Endothelial cell of umbilical vein (primary cell): ENCODE measurements at regions not wholly inside any gene's neighbourhood (a gene's known extent, or its start where the extent isn't known, plus 50 kb on each side); places are given as distances from the start of the nearest gene placed in this dataset.
"Not testable (repeated sequence)": the region's sequence is repeated elsewhere in the genome, so short reads cannot be mapped to it uniquely, and the experiment has no call there.

Source experiments
- BruUV-seq: library from RNA; stranded (reverse); fragments of 400-500 nt; replicated peaks from 2 replicates; lab custom pipeline; 2021; lab: Mats Ljungman, UMichigan
- CTCF ChIA-PET: fragments of 300-600, 350-600 bp; sonication (Branson Sonifier 250); formaldehyde crosslinking; loops from one replicate; lab custom pipeline; 2021; ENCODE audit warnings: antibody characterized with exemption, inconsistent platforms; lab: Charles Lee
- POLR2A ChIA-PET: fragments of 300-600, 350-600 bp; sonication (Branson Sonifier 250); formaldehyde crosslinking; loops from one replicate; lab custom pipeline; 2021; ENCODE audit warnings: antibody characterized with exemption, inconsistent platforms; lab: Charles Lee
- DNase-seq: peaks from one replicate; pipeline ENCODE4 v3.0.0-alpha.2; 2011; ENCODE audit warnings: low read depth, low spot score
- FAIRE-seq: peaks from 2 replicates; lab custom pipeline; 2011; peaks lifted over from hg19 to GRCh38; lab: Jason Lieb, UNC
- H2AFZ ChIP-seq: 2 replicates; pipeline ENCODE4 v1.6.0; 2012; ENCODE audit warnings: low read depth, low read length, control low read depth, inconsistent platforms
- H3K27ac ChIP-seq: 2 replicates; pipeline ENCODE4 v1.5.1; 2011; ENCODE audit warnings: low read depth, mild to moderate bottlenecking, control low read depth, low read length, moderate library complexity; ENCODE audit not compliant: insufficient read depth
- H3K27me3 ChIP-seq, 2 experiments: 2 replicates each; pipeline versions ENCODE4 v1.6.0 to v1.6.1; 2011; ENCODE audit warnings: low read length in 2 of 2, mixed read lengths in 1 of 2; ENCODE audit not compliant: control insufficient read depth in 2 of 2, insufficient read depth in 2 of 2
- H3K36me3 ChIP-seq, 2 experiments: 2 replicates in 1 of 2; 3 replicates in 1 of 2; pipeline ENCODE4 v1.5.1; 2011; ENCODE audit warnings: low read length in 2 of 2, mild to moderate bottlenecking in 1 of 2, moderate library complexity in 1 of 2; ENCODE audit not compliant: control insufficient read depth in 2 of 2, insufficient read depth in 2 of 2; ENCODE audit errors: extremely low read depth in 1 of 2
- H3K4me1 ChIP-seq: 3 replicates; pipeline ENCODE4 v1.5.1; 2011; ENCODE audit warnings: mild to moderate bottlenecking, low read length; ENCODE audit not compliant: control insufficient read depth, insufficient read depth; ENCODE audit errors: extremely low read depth
- H3K4me2 ChIP-seq: 2 replicates; pipeline ENCODE4 v1.6.1; 2011; ENCODE audit warnings: low read length, control low read depth, mixed read lengths; ENCODE audit not compliant: insufficient read depth
- H3K4me3 ChIP-seq, 3 experiments: fragments of 200-600 bp in 1 of 3; sonication (generic), shearing (Covaris generic) in 1 of 3; replicated peaks in 1 of 3; 2 replicates each; pipeline ENCODE4 v1.5.1; 2011 to 2016; ENCODE audit warnings: control low read depth in 3 of 3, low read length in 3 of 3, mild to moderate bottlenecking in 2 of 3, inconsistent platforms in 1 of 3, low read depth in 1 of 3, moderate library complexity in 1 of 3; ENCODE audit not compliant: insufficient read depth in 1 of 3
- H3K79me2 ChIP-seq: 2 replicates; pipeline ENCODE4 v1.6.0; 2012; ENCODE audit warnings: low read length, inconsistent platforms; ENCODE audit not compliant: control insufficient read depth, insufficient read depth
- H3K9ac ChIP-seq: replicated peaks from 2 replicates; pipeline ENCODE3; 2011; ENCODE audit warnings: low read length, control low read depth; ENCODE audit not compliant: insufficient read depth; ENCODE audit errors: extremely low read depth
- H3K9me1 ChIP-seq: replicated peaks from 3 replicates; pipeline ENCODE4 v1.6.0; 2011; ENCODE audit warnings: mild to moderate bottlenecking, low read length; ENCODE audit not compliant: control insufficient read depth, insufficient read depth; ENCODE audit errors: extremely low read depth
- H3K9me3 ChIP-seq: replicated peaks from 2 replicates; pipeline ENCODE4 v1.5.1; 2012; ENCODE audit warnings: low read length, inconsistent platforms; ENCODE audit not compliant: control insufficient read depth, insufficient read depth
- H4K20me1 ChIP-seq: replicated peaks from 2 replicates; pipeline ENCODE3; 2011; ENCODE audit warnings: mild to moderate bottlenecking, low read length; ENCODE audit not compliant: control insufficient read depth, insufficient read depth; ENCODE audit errors: extremely low read depth
- CTCF ChIP-seq, 2 donors: IDR thresholded peaks; 1 replicate in 1 of 2; 2 replicates in 1 of 2; pipeline ENCODE4 v1.5.1; 2011; ENCODE audit warnings: low read length in 2 of 2, mild to moderate bottlenecking in 2 of 2, moderate library complexity in 2 of 2, control low read depth in 1 of 2, inconsistent platforms in 1 of 2, low read depth in 1 of 2; ENCODE audit not compliant: insufficient read depth in 1 of 2; ENCODE audit errors: extremely low read depth in 1 of 2
- EZH2 ChIP-seq: IDR thresholded peaks from 2 replicates; pipeline ENCODE4 v1.6.1; 2012; ENCODE audit warnings: borderline replicate concordance, low read depth, mild to moderate bottlenecking, moderate library complexity, low read length, inconsistent platforms; ENCODE audit not compliant: severe bottlenecking
- FOS ChIP-seq: IDR thresholded peaks from 2 replicates; pipeline ENCODE4 v1.6.1; 2011; ENCODE audit warnings: mild to moderate bottlenecking, low read length, moderate library complexity, borderline replicate concordance; ENCODE audit not compliant: insufficient read depth
- GATA2 ChIP-seq: IDR thresholded peaks from 2 replicates; pipeline ENCODE4 v1.7.0; 2011; ENCODE audit warnings: low read depth, mild to moderate bottlenecking, moderate library complexity, mixed read lengths, low read length; ENCODE audit not compliant: insufficient read length, insufficient read depth
- JUN ChIP-seq: IDR thresholded peaks from 2 replicates; pipeline ENCODE4 v1.6.1; 2011; ENCODE audit warnings: borderline replicate concordance, low read depth; ENCODE audit not compliant: insufficient read length, insufficient read depth
- MAX ChIP-seq: IDR thresholded peaks from 2 replicates; pipeline ENCODE4 v1.6.1; 2011; ENCODE audit not compliant: insufficient read depth, insufficient read length
- MYC ChIP-seq: IDR thresholded peaks from one replicate; pipeline ENCODE4 v1.6.1; 2011; ENCODE audit warnings: mild to moderate bottlenecking, low read depth, low read length
- POLR2A ChIP-seq: IDR thresholded peaks from 2 replicates; pipeline ENCODE4 v1.6.1; 2012; ENCODE audit warnings: low read depth, mild to moderate bottlenecking, control low read depth, low read length
- POLR2AphosphoS5 ChIP-seq: IDR thresholded peaks from 2 replicates; pipeline ENCODE4 v1.6.1; 2012; ENCODE audit warnings: low read depth, mild to moderate bottlenecking, control low read depth, low read length, moderate library complexity; ENCODE audit not compliant: insufficient read depth
- dilution Hi-C: fragments of 300-500 bp; cut with MboI; formaldehyde crosslinking; loops from one replicate; pipeline ENCODE4 v1.15.0; 2019; ENCODE audit warnings: low sequenced_read_pairs; ENCODE audit not compliant: extremely low pct_ligation_motif_present
- intact Hi-C: fragments of 100-400 bp; cut with micrococcal nuclease; formaldehyde crosslinking; loops from one replicate; pipeline ENCODE4 v1.10.0; 2022

GRCh38 chr12:91743280-91743679, 402.4 kb downstream of the BTG1 start:
- Histone ChIP-seq H3K9me3 (no peaks in the 10 kb centered on the region), H3K9ac (no peak overlapping the region), H3K9me1 (no peaks in the 10 kb centered on the region), H4K20me1 (no peaks in the 10 kb centered on the region), H3K27me3 (peaks cover 3 to 6% of the 10 kb centered on the region in 2 experiments), H3K4me1 (no peaks in the 10 kb centered on the region), H3K36me3 (no peaks in the 10 kb centered on the region), H3K4me2 (no peak overlapping the region), H2AFZ (no peak overlapping the region), H3K27ac (no peak overlapping the region), H3K79me2 (no peaks in the 10 kb centered on the region), H3K4me3 (no peak overlapping the region)
- ChIA-PET POLR2A (no interaction called here), CTCF (interaction anchor here (0.5 to 1.6 kb wide), 4 partner anchors 12 to 361 kb away, joined by 3 to 5 read pairs (median 3); no protein-coding TSS in a partner anchor)
- no TSS peak for BruUV-seq
- FAIRE-seq (no peak), DNase-seq (no peak)
- dilution Hi-C loops (no loop called here), intact Hi-C loops (no loop called here)
- TF ChIP-seq MAX (no peak), MYC (no peak), FOS (no peak), GATA2 (no peak), POLR2AphosphoS5 (no peak)

GRCh38 chr12:91741932-91742331, 403.7 kb downstream of the BTG1 start:
- dilution Hi-C loops (no loop called here), intact Hi-C loops (no loop called here)
- H3K9me3 ChIP-seq, result no peaks in the 10 kb centered on the region
- H3K4me1 ChIP-seq, result no peaks in the 10 kb centered on the region
- no peak overlapping the region for H3K4me3 ChIP-seq
- CTCF ChIA-PET, result interaction anchor here (1.6 kb wide), 1 partner anchor 27 kb away, joined by 3 read pairs; no protein-coding TSS in a partner anchor
- H3K36me3 ChIP-seq, result no peaks in the 10 kb centered on the region
- no peak for TF ChIP-seq POLR2AphosphoS5
- no peak for TF ChIP-seq GATA2
- no peak for TF ChIP-seq FOS
- no peak for TF ChIP-seq CTCF (IDR thresholded peaks at IDR 0.05; ENCODE audit: extremely low read depth in 1 of 2, insufficient read depth in 1 of 2, low read depth in 1 of 2, low read length in 2 of 2)
- no peak for TF ChIP-seq EZH2
- no peak for TF ChIP-seq JUN
- no peak for TF ChIP-seq POLR2A
- TF ChIP-seq MAX, result no peak
- TF ChIP-seq MYC, result no peak
- no peaks in the 10 kb centered on the region for H3K79me2 ChIP-seq
- no peak overlapping the region for H3K27ac ChIP-seq
- H4K20me1 ChIP-seq, result no peaks in the 10 kb centered on the region
- H3K9ac ChIP-seq, result no peak overlapping the region
- no peak overlapping the region for H3K4me2 ChIP-seq
- FAIRE-seq (no peak), DNase-seq (no peak)
- POLR2A ChIA-PET, result no interaction called here
- no TSS peak for BruUV-seq
- no peaks in the 10 kb centered on the region for H3K9me1 ChIP-seq
- H3K27me3 ChIP-seq, result peaks cover 3 to 6% of the 10 kb centered on the region in 2 experiments
- no peak overlapping the region for H2AFZ ChIP-seq

GRCh38 chr12:91733846-91734245, 411.8 kb downstream of the BTG1 start:
- H3K4me1 ChIP-seq, CTCF ChIA-PET, H2AFZ ChIP-seq, H3K9me3 ChIP-seq, H3K27me3 ChIP-seq, H3K4me3 ChIP-seq, H3K9ac ChIP-seq, H4K20me1 ChIP-seq, H3K4me2 ChIP-seq, BruUV-seq, DNase-seq, FAIRE-seq, dilution Hi-C loops, H3K9me1 ChIP-seq, H3K27ac ChIP-seq, intact Hi-C loops, H3K79me2 ChIP-seq, POLR2A ChIA-PET, H3K36me3 ChIP-seq: not testable (repeated sequence)
